ENCODE measurements at regions not wholly inside any gene's neighbourhood (a gene's known extent, or its start where the extent isn't known, plus 50 kb on each side); places are given as distances from the start of the nearest gene placed in this dataset.

DNA sequence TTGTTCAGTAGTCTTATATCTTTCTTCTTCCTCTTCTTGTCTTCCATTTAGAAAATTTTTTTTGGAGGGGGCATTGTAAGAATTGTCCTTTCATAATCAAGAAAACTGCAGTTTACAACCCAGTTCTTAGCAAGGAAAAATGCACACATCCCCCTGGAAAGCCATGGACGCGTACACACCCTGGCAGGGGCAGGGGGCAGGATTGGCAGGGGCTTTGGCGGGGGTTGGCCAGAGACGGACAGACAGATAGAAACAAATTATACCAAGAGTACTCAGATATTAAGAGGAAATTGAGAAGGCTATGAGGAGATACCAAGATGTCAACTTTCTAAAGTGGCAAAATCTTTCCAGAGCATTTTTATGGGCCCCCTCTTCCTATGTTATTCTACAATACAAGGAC is 322.5 kb upstream of the CPXCR1 start:
- intact Hi-C loops (cut with DNase I, micrococcal nuclease), result no loop called here
- H3K4me3 ChIP-seq (ENCODE audit: low read length), result no peak overlapping the region
- H3K27me3 ChIP-seq (ENCODE audit: control insufficient read depth in 1 of 2, insufficient read depth in 2 of 2, low read length in 2 of 2), result no peaks in the 10 kb centered on the region
- POLR2A ChIA-PET, result no interaction called here
- peaks cover 0 to 7% of the 10 kb centered on the region in 2 experiments for H3K9me3 ChIP-seq (ENCODE audit: control insufficient read depth in 1 of 2, insufficient read depth in 1 of 2, low read length in 2 of 2)
- no peaks in the 10 kb centered on the region for H3K4me1 ChIP-seq (ENCODE audit: insufficient read depth, low read length)
- H3K4me3 Mint-ChIP-seq, result no peak overlapping the region
- H3K4me1 Mint-ChIP-seq (ENCODE audit: low read depth), result no peaks in the 10 kb centered on the region
- H3K36me3 ChIP-seq (ENCODE audit: insufficient read depth, low read length), result no peaks in the 10 kb centered on the region
- TF ChIP-seq, protein P1, sequence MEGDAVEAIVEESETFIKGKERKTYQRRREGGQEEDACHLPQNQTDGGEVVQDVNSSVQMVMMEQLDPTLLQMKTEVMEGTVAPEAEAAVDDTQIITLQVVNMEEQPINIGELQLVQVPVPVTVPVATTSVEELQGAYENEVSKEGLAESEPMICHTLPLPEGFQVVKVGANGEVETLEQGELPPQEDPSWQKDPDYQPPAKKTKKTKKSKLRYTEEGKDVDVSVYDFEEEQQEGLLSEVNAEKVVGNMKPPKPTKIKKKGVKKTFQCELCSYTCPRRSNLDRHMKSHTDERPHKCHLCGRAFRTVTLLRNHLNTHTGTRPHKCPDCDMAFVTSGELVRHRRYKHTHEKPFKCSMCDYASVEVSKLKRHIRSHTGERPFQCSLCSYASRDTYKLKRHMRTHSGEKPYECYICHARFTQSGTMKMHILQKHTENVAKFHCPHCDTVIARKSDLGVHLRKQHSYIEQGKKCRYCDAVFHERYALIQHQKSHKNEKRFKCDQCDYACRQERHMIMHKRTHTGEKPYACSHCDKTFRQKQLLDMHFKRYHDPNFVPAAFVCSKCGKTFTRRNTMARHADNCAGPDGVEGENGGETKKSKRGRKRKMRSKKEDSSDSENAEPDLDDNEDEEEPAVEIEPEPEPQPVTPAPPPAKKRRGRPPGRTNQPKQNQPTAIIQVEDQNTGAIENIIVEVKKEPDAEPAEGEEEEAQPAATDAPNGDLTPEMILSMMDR (IDR thresholded peaks at IDR 0.05), result no peak
- no peaks in the 10 kb centered on the region for H3K27me3 Mint-ChIP-seq
- peaks cover 2% of the 10 kb centered on the region for H3K9me3 Mint-ChIP-seq
- DNase-seq (no peak), ATAC-seq (ENCODE audit: poor library complexity) (no peak)
- CTCF ChIA-PET, result no interaction called here
- no peaks in the 10 kb centered on the region for H3K36me3 Mint-ChIP-seq (ENCODE audit: low read depth)
- no peak overlapping the region for H3K27ac Mint-ChIP-seq
- H3K27ac ChIP-seq (ENCODE audit: low read depth in 1 of 2, low read length in 2 of 2), result no peak overlapping the region

GRCh38 chrX:88425739-88426138 is 321.3 kb upstream of the CPXCR1 start:
- no peaks in the 10 kb centered on the region for H3K36me3 Mint-ChIP-seq (ENCODE audit: low read depth)
- ChIA-PET POLR2A (no interaction called here), CTCF (no interaction called here)
- Histone ChIP-seq H3K4me1 (ENCODE audit: insufficient read depth, low read length) (no peaks in the 10 kb centered on the region), H3K4me3 (ENCODE audit: low read length) (no peak overlapping the region), H3K27ac (ENCODE audit: low read depth in 1 of 2, low read length in 2 of 2) (no peak overlapping the region), H3K27me3 (ENCODE audit: control insufficient read depth in 1 of 2, insufficient read depth in 2 of 2, low read length in 2 of 2) (no peaks in the 10 kb centered on the region), H3K9me3 (ENCODE audit: control insufficient read depth in 1 of 2, insufficient read depth in 1 of 2, low read length in 2 of 2) (peaks cover 0 to 4% of the 10 kb centered on the region in 2 experiments), H3K36me3 (ENCODE audit: insufficient read depth, low read length) (no peaks in the 10 kb centered on the region)
- H3K4me3 Mint-ChIP-seq, result no peak overlapping the region
- no peak for DNase-seq
- peaks cover 2% of the 10 kb centered on the region for H3K9me3 Mint-ChIP-seq
- H3K4me1 Mint-ChIP-seq (ENCODE audit: low read depth), result no peaks in the 10 kb centered on the region
- H3K27me3 Mint-ChIP-seq, result no peaks in the 10 kb centered on the region
- no peak for ATAC-seq (ENCODE audit: poor library complexity)
- TF ChIP-seq, protein P1 (IDR thresholded peaks at IDR 0.05), result no peak
- H3K27ac Mint-ChIP-seq, result no peak overlapping the region
- intact Hi-C loops (cut with DNase I, micrococcal nuclease), result no loop called here

- POLR2A ChIA-PET, result no interaction called here
- Mint-ChIP-seq H3K9me3 (peaks cover 2% of the 10 kb centered on the region), H3K4me3 (no peak overlapping the region), H3K36me3 (ENCODE audit: low read depth) (no peaks in the 10 kb centered on the region), H3K4me1 (ENCODE audit: low read depth) (no peaks in the 10 kb centered on the region), H3K27ac (no peak overlapping the region), H3K27me3 (no peaks in the 10 kb centered on the region)
- H3K4me3 ChIP-seq (ENCODE audit: low read length), result no peak overlapping the region
- TF ChIP-seq, protein P1 (IDR thresholded peaks at IDR 0.05), result no peak
- H3K4me1 ChIP-seq (ENCODE audit: insufficient read depth, low read length), result no peaks in the 10 kb centered on the region
- H3K27ac ChIP-seq (ENCODE audit: low read depth in 1 of 2, low read length in 2 of 2), result no peak overlapping the region
- H3K27me3 ChIP-seq (ENCODE audit: control insufficient read depth in 1 of 2, insufficient read depth in 2 of 2, low read length in 2 of 2), result no peaks in the 10 kb centered on the region
- no peaks in the 10 kb centered on the region for H3K9me3 ChIP-seq (ENCODE audit: control insufficient read depth in 1 of 2, insufficient read depth in 1 of 2, low read length in 2 of 2)
- ATAC-seq (ENCODE audit: poor library complexity), result no peak
- CTCF ChIA-PET, result no interaction called here
- no peaks in the 10 kb centered on the region for H3K36me3 ChIP-seq (ENCODE audit: insufficient read depth, low read length)
- intact Hi-C loops (cut with DNase I, micrococcal nuclease), result no loop called here
- DNase-seq, result no peak
These were observed 309.5 kb upstream of the CPXCR1 start for GRCh38 chrX:88437563-88437962.
